ENCODE measurements at regions not wholly inside any gene's neighbourhood (a gene's known extent, or its start where the extent isn't known, plus 50 kb on each side); places are given as distances from the start of the nearest gene placed in this dataset.

DNA sequence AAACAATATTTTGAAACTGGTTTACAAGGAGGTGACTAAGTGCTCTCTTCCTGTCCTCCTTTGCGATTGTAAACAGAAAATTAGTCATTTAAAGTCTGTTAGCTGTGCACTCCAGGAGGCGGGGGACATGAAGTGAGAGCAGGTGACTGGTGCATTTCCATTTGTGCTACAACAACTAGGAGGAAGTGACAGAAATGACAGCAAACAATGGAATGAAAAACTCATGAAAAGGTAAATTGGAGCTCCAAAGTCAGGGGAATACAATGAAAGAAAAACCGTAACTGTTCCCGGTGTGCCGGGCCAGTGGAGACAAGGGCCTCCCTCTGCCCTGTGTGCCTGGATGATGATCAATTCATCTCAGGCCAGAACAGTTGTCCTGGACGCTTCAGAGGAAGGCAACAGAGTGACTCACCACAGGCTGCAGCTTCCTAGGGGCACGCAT is 439.9 kb downstream of the GADD45G start:
- Histone ChIP-seq H3K27me3 (ENCODE audit: insufficient read depth, low read depth, low read length) (no peaks in the 10 kb centered on the region), H3K9ac (ENCODE audit: low read length) (no peak overlapping the region), H3F3A (ENCODE audit: insufficient read depth, low read length, poor library complexity, severe bottlenecking) (no peaks in the 10 kb centered on the region), H3K27ac (ENCODE audit: low read length) (peak overlapping the region; percentile 13), H2AFZ (ENCODE audit: low read depth, low read length) (no peak overlapping the region), H3K4me2 (ENCODE audit: low read length) (no peak overlapping the region), H3K36me3 (ENCODE audit: insufficient read depth, low read length) (no peaks in the 10 kb centered on the region), H3K9me3 (ENCODE audit: low read length) (no peaks in the 10 kb centered on the region), H4K20me1 (ENCODE audit: insufficient read depth) (no peaks in the 10 kb centered on the region), H3K4me3 (ENCODE audit: low read length) (no peak overlapping the region), H3K9me2 (ENCODE audit: insufficient read depth, low read length) (no peaks in the 10 kb centered on the region), H3K79me2 (replicated peaks; ENCODE audit: insufficient read depth, low read length) (no peaks in the 10 kb centered on the region)
- peak; percentile 16 for TF ChIP-seq EP300 (conservative IDR thresholded peaks at IDR 0.05; ENCODE audit: poor library complexity, severe bottlenecking)
- TF ChIP-seq, protein P1, sequence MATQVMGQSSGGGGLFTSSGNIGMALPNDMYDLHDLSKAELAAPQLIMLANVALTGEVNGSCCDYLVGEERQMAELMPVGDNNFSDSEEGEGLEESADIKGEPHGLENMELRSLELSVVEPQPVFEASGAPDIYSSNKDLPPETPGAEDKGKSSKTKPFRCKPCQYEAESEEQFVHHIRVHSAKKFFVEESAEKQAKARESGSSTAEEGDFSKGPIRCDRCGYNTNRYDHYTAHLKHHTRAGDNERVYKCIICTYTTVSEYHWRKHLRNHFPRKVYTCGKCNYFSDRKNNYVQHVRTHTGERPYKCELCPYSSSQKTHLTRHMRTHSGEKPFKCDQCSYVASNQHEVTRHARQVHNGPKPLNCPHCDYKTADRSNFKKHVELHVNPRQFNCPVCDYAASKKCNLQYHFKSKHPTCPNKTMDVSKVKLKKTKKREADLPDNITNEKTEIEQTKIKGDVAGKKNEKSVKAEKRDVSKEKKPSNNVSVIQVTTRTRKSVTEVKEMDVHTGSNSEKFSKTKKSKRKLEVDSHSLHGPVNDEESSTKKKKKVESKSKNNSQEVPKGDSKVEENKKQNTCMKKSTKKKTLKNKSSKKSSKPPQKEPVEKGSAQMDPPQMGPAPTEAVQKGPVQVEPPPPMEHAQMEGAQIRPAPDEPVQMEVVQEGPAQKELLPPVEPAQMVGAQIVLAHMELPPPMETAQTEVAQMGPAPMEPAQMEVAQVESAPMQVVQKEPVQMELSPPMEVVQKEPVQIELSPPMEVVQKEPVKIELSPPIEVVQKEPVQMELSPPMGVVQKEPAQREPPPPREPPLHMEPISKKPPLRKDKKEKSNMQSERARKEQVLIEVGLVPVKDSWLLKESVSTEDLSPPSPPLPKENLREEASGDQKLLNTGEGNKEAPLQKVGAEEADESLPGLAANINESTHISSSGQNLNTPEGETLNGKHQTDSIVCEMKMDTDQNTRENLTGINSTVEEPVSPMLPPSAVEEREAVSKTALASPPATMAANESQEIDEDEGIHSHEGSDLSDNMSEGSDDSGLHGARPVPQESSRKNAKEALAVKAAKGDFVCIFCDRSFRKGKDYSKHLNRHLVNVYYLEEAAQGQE (IDR thresholded peaks at IDR 0.05; ENCODE audit: borderline replicate concordance): peak; percentile 32
- TF ChIP-seq, protein P2, sequence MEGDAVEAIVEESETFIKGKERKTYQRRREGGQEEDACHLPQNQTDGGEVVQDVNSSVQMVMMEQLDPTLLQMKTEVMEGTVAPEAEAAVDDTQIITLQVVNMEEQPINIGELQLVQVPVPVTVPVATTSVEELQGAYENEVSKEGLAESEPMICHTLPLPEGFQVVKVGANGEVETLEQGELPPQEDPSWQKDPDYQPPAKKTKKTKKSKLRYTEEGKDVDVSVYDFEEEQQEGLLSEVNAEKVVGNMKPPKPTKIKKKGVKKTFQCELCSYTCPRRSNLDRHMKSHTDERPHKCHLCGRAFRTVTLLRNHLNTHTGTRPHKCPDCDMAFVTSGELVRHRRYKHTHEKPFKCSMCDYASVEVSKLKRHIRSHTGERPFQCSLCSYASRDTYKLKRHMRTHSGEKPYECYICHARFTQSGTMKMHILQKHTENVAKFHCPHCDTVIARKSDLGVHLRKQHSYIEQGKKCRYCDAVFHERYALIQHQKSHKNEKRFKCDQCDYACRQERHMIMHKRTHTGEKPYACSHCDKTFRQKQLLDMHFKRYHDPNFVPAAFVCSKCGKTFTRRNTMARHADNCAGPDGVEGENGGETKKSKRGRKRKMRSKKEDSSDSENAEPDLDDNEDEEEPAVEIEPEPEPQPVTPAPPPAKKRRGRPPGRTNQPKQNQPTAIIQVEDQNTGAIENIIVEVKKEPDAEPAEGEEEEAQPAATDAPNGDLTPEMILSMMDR (IDR thresholded peaks at IDR 0.05; ENCODE audit: poor library complexity, severe bottlenecking): no peak
- TF ChIP-seq RAD21 (conservative IDR thresholded peaks at IDR 0.05): no peak
- no peak for TF ChIP-seq MXI1 (conservative IDR thresholded peaks at IDR 0.05; ENCODE audit: poor library complexity, severe bottlenecking)
- TF ChIP-seq POLR2AphosphoS5 (IDR thresholded peaks at IDR 0.05): peak; percentile 34
- TF ChIP-seq TAF1 (IDR thresholded peaks at IDR 0.05; ENCODE audit: low read depth): no peak
- TF ChIP-seq SMC3 (conservative IDR thresholded peaks at IDR 0.05; ENCODE audit: poor library complexity): no peak
- TF ChIP-seq EZH2 (IDR thresholded peaks at IDR 0.05; ENCODE audit: borderline replicate concordance, insufficient read depth, low read length, poor library complexity, severe bottlenecking): no peak

DNA sequence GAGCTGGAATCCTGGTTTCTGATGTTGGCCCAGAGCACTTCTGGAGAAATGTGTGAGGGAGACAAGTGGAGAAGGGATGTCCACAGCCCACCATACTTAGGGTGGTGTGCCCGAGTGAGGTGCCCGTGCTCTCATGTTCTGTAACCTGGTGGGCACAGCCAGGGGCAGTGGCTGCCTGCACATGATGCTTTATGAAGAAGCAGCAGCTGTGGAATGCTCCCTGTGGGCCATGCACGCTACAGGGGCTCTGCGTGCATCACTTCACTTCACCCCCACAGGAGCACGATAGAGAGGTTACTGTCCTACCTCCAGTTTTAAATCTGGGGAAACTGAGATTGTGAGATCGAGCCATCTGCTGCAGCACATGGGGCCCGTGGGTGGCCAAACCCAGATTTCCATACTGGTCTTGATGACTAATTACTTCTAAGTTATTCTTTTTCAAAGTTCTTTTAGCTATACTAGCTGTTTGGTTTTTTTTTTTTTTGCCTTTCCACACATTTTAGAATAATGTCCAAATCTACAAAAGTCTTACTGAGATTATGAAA is 441.6 kb downstream of the GADD45G start:
- no peak overlapping the region for H3K27ac ChIP-seq (ENCODE audit: low read length)
- no peaks in the 10 kb centered on the region for H3K9me2 ChIP-seq (ENCODE audit: insufficient read depth, low read length)
- TF ChIP-seq EZH2 (IDR thresholded peaks at IDR 0.05; ENCODE audit: borderline replicate concordance, insufficient read depth, low read length, poor library complexity, severe bottlenecking) (no peak), MXI1 (conservative IDR thresholded peaks at IDR 0.05; ENCODE audit: poor library complexity, severe bottlenecking) (no peak), EP300 (conservative IDR thresholded peaks at IDR 0.05; ENCODE audit: poor library complexity, severe bottlenecking) (no peak), POLR2AphosphoS5 (IDR thresholded peaks at IDR 0.05) (no peak), RAD21 (conservative IDR thresholded peaks at IDR 0.05) (no peak), SMC3 (conservative IDR thresholded peaks at IDR 0.05; ENCODE audit: poor library complexity) (no peak), TAF1 (IDR thresholded peaks at IDR 0.05; ENCODE audit: low read depth) (no peak)
- TF ChIP-seq, protein P2 (IDR thresholded peaks at IDR 0.05; ENCODE audit: poor library complexity, severe bottlenecking): no peak
- TF ChIP-seq, protein P1 (IDR thresholded peaks at IDR 0.05; ENCODE audit: borderline replicate concordance): no peak
- H3K36me3 ChIP-seq (ENCODE audit: insufficient read depth, low read length): no peaks in the 10 kb centered on the region
- no peak overlapping the region for H3K9ac ChIP-seq (ENCODE audit: low read length)
- H3K9me3 ChIP-seq (ENCODE audit: low read length): no peaks in the 10 kb centered on the region
- H4K20me1 ChIP-seq (ENCODE audit: insufficient read depth): no peaks in the 10 kb centered on the region
- no peak overlapping the region for H3K4me2 ChIP-seq (ENCODE audit: low read length)
- no peaks in the 10 kb centered on the region for H3K27me3 ChIP-seq (ENCODE audit: insufficient read depth, low read depth, low read length)
- H2AFZ ChIP-seq (ENCODE audit: low read depth, low read length): no peak overlapping the region
- H3K4me3 ChIP-seq (ENCODE audit: low read length): no peak overlapping the region
- no peaks in the 10 kb centered on the region for H3F3A ChIP-seq (ENCODE audit: insufficient read depth, low read length, poor library complexity, severe bottlenecking)
- H3K79me2 ChIP-seq (replicated peaks; ENCODE audit: insufficient read depth, low read length): no peaks in the 10 kb centered on the region
